Middle frontal gyrus (tissue), 1 donor: ENCODE measurements at regions not wholly inside any gene's neighbourhood (a gene's known extent, or its start where the extent isn't known, plus 50 kb on each side); places are given as distances from the start of the nearest gene placed in this dataset.
"Not testable (repeated sequence)": the region's sequence is repeated elsewhere in the genome, so short reads cannot be mapped to it uniquely, and the experiment has no call there.

Experiments used
- DNase-seq: peaks from one replicate; pipeline ENCODE4 v3.0.0-alpha.2; 2015; ENCODE audit warnings: low spot score; ENCODE audit errors: extremely low spot score

GRCh38 chrX:13955975-13956374, 73.7 kb downstream of the GEMIN8 start:
- DNase-seq: no peak

GRCh38 chrX:13955095-13955647, 74.5 kb downstream of the GEMIN8 start:
- DNase-seq: no peak

DNA sequence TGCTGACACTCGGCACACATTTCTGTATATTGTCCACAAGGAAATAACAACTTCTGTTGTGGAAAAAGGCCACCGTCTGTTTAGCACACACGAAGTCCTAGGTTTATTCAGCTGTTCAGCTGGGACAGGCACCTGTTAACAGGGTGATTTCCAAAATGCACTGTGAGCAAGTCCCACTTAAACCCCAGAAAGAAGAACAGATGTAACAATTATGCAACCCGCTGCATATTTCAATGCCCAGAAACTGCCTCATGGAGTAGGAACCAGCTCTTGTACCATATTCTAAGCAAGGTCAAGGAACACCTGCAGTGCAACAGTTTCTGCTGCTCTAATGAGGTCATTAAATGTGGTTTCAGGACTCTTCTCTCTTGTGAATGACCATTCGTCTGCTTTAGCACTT, 77.1 kb downstream of the GEMIN8 start:
- no peak for DNase-seq

- DNase-seq: not testable (repeated sequence)
Observed at GRCh38 chrX:13946223-13946622, 83.5 kb downstream of the GEMIN8 start.

GRCh38 chrX:13945787-13946186, 83.9 kb downstream of the GEMIN8 start:
- not testable (repeated sequence) for DNase-seq

DNA sequence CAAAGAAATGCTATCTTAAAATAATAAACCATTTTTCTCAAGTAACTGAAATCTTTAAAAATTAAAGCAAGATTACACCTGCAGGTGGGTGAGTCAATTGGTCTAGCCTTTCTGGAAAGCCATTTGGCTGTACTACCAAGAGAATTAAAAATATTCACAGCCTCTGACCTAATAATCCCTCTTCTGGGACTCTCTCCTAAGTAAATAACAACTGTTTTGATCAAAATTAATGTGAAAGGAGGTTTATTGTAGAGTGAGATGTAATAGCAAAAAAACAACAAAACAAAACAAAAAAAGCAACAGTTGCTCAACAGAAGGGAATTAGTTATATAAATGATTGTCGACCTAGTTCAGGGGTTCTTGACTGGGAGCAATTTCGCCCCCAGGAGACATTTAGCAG, 89.0 kb downstream of the GEMIN8 start:
- DNase-seq: no peak

- DNase-seq: no peak
Observed at GRCh38 chrX:13939741-13940597, 89.7 kb downstream of the GEMIN8 start.

- DNase-seq: no peak
Observed at GRCh38 chrX:13938829-13939530, 90.7 kb downstream of the GEMIN8 start.

- no peak for DNase-seq
Observed at GRCh38 chrX:13938051-13938828, 91.5 kb downstream of the GEMIN8 start.

- no peak for DNase-seq
Observed at GRCh38 chrX:13937370-13938050, 92.2 kb downstream of the GEMIN8 start.

GRCh38 chrX:13936521-13937225, 93.0 kb downstream of the GEMIN8 start:
- DNase-seq: no peak

- no peak for DNase-seq
Observed at GRCh38 chrX:13934731-13935130, 95.0 kb downstream of the GEMIN8 start.

DNA sequence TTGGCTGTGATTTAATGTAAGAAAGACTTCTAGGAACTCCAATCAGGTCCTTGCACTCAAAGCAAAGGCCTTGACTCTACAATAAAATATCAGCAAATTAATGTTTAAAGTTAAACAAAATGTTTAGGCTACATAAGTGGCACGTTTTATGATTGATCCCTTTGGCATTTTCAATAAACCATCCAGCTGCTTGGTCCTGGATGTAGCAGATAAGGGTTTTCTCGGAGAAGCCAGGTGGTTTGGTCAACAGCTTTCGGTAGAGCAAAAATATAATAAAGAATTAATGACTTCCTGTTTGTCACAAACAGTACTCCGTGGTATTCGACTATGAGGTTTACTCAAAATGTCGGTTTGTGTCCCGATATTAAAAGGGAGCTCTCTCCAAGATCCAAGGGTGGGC, 95.8 kb downstream of the GEMIN8 start:
- no peak for DNase-seq

GRCh38 chrX:13933352-13933751, 96.3 kb downstream of the GEMIN8 start:
- no peak for DNase-seq

- DNase-seq: no peak
Observed at GRCh38 chrX:13932416-13932815, 97.3 kb downstream of the GEMIN8 start.

DNA sequence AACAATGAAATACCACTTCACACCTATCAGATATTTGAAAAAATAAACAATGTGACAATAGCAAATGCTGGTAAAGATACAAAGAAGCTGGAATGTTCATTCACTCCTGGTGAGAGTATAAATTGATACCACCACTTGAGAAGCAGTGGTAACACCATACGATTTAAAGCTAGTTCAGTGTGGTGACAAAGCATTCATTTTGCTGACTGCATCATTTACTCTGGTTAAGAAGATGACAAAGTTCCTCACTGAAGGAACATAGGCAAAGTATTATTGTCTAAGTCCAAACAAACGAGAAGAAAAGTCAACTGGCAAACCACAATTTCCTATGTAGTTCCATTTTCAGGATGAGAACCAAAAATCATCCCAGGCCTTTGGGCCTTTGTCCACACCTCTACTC, 102.5 kb downstream of the GEMIN8 start:
- no peak for DNase-seq

- no peak for DNase-seq
Observed at GRCh38 chrX:13923845-13924244, 105.8 kb downstream of the GEMIN8 start.

- DNase-seq: no peak
Observed at GRCh38 chrX:13923289-13923688, 106.4 kb upstream of the GPM6B start.

DNA sequence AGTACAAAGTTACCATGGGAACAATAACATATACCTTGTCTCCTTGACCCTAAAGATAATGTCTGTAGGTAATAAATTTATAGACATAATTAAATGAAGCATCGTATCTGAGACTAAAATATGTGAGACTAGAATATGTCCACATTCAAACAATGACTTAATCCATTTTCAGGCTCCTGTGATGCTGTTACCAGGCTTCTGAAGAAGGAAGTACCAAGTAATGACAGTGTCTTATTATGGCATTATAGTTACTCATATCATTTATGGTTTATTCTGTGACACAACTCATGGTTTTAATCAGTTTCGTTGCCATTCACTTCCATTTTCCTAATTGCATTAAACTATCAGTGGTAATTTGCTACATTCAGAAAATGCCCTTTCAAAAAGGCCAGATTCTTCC, 100.6 kb upstream of the GPM6B start:
- no peak for DNase-seq

GRCh38 chrX:13911586-13911985, 94.7 kb upstream of the GPM6B start:
- no peak for DNase-seq
